GM12892 (cell line): ENCODE measurements at regions not wholly inside any gene's neighbourhood (a gene's known extent, or its start where the extent isn't known, plus 50 kb on each side); places are given as distances from the start of the nearest gene placed in this dataset.
"Not testable (repeated sequence)": the region's sequence is repeated elsewhere in the genome, so short reads cannot be mapped to it uniquely, and the experiment has no call there.

Experiments
- POLR2A ChIP-seq: IDR thresholded peaks from 2 replicates; pipeline ENCODE4 v1.6.1; 2011; ENCODE audit warnings: low read depth, low read length, control low read depth
- POLR2AphosphoS5 ChIP-seq: IDR thresholded peaks from 2 replicates; pipeline ENCODE4 v1.6.1; 2011; ENCODE audit warnings: low read depth, low read length, control low read depth
- TAF1 ChIP-seq: IDR thresholded peaks from 2 replicates; pipeline ENCODE4 v1.6.1; 2011; ENCODE audit warnings: low read depth, mild to moderate bottlenecking, control low read depth, low read length, borderline replicate concordance

- TF ChIP-seq POLR2A, TAF1, POLR2AphosphoS5: not testable (repeated sequence)
Measured at GRCh38 chrX:123803984-123804365, 55.9 kb upstream of the XIAP start.
